EH (cell line): ENCODE measurements at regions not wholly inside any gene's neighbourhood (a gene's known extent, or its start where the extent isn't known, plus 50 kb on each side); places are given as distances from the start of the nearest gene placed in this dataset.
A peak's percentile ranks its signal among the peaks of the same experiment; 100 is the strongest.
"Not testable (repeated sequence)": the region's sequence is repeated elsewhere in the genome, so short reads cannot be mapped to it uniquely, and the experiment has no call there.

ENCODE experiments used
- DNase-seq: peaks from one replicate; pipeline ENCODE4 v3.0.0-alpha.2; 2015; ENCODE audit warnings: low read depth

DNA sequence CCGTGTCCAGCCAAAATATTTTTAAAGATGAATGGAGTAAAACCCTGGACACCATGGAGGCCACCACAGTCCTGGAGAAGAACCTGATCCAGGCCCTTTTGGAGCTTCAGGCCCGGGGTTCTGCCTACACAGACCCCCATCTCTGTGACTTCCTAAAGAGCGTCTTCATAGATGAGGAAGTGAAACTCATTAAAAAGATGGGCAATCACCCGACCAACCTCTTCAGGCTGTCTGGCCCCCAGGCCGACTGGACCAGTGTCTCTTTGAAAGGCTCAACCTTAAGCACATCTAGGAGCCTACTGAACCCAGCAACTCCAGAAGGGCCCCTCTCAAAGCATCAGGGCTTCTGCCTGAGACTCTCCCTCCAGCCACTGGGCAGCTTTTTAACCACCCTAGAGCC lies 107.9 kb upstream of the FAM174B start:
- DNase-seq: no peak

DNA sequence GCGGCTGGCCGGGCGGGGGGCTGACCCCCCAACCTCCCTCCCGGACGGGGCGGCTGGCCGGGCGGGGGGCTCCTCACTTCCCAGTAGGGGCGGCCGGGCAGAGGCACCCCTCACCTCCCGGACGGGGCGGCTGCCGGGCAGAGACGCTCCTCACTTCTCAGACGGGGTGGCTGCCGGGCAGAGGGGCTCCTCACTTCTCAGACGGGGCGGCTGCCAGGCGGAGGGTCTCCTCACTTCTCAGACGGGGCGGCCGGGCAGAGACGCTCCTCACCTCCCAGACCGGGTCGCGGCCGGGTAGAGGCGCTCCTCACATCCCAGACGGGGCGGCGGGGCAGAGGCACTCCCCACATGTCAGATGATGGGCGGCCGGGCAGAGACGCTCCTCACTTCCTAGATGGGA lies 112.6 kb upstream of the FAM174B start:
- not testable (repeated sequence) for DNase-seq

DNA sequence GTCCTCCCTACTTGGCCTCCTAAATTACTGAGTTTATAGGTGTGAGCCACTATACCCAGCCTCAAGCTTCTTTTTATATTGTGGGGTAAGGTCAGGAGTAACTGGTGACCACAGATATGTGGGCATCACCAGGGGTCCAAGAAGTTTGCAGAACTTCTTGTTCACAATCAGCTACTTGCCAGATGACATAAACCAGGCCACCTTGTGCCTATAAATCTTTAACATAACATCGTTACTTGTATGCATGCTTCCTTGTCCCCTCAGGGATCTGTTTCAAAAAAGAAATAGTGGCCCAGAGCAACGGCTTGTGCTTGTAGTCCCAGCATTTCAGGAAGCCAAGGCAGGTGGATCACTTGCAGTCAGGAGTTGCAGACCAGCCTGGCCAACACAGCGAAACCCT lies 115.1 kb upstream of the FAM174B start:
- DNase-seq: no peak

DNA sequence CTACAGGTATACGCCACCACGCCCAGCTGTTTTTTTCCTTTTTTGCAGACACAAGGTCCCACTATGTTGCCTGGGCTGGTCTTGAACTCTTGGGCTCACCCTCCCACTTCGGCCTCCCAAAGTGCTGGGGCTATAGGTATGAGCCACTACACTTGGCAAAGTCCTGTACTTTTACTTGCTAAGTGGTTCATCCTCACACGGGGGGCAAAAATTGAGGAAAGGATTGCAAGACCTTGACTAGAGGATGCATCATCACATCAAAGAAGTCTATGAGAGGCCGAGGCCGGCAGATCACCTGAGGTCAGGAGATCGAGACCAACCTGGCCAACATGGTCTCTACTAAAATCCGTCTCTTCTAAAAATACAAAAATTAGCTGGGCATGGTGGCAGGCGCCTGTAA lies 116.5 kb upstream of the FAM174B start:
- DNase-seq: no peak

DNA sequence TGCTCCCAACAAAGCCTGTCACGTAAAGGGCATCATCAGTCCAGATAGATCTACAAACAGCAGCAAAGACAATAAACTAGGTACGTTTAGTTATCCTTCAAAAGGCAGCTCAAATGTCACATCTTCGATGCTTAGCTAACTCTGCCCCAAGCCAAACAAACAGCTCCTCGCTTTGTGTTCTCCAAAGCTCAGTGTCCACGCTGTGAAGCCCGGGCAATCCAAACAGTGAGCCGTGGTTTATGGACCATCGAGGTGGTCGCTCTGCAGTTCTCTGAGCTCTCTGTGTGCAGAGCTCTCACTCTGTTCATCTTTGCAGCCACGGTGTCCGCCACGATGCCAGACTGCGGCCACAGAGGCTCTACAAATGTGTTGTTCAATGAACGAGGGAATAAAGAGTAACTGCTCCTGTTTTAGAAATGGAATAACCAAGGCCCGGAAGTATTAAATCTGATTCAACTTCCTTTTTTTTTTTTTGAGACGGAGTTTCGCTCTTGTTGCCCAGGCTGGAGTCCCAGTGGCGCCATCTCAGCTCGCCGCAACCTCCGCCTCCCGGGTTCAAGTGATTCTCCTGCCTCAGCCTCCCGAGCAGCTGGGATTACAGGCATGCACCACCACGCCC lies 117.2 kb upstream of the FAM174B start:
- DNase-seq: no peak

DNA sequence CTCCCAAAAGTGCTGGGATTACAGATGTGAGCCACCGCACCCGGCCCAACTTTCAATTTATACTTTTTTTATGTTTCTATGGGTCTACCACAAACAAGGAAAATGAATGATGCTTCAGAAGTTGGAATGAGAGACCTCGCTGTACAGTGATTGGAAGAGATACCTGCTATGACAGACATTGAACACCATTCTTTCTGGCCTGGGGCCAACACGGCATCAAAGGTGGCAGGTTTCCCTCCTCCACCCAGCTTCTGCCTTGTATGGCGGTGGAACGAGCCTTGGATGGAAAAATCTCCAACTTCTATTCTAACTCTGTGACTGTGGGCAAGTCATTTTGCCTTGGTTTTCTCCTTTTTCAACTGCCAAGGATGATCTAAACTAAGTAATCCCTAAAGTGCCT lies 117.8 kb upstream of the FAM174B start:
- DNase-seq: no peak

DNA sequence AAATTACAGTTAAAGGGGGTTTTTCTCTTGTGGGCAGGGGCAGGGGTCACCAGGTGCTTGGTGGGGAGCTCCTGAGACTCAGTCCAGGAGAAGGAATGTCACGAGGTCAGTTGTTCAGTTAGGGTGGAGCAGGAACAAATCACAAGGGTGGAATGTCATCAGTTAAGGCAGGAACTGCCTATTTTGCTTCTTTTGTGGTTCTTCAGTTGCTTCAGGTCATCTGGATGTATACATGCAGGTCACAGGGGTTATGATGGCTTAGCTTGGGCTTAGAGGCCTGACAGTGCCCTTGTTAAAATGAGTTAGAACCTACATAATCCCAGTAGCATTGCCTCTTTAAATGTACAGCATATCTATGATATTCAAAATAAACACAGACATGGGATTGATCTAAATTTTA lies 120.2 kb upstream of the CHD2 start:
- no peak for DNase-seq

DNA sequence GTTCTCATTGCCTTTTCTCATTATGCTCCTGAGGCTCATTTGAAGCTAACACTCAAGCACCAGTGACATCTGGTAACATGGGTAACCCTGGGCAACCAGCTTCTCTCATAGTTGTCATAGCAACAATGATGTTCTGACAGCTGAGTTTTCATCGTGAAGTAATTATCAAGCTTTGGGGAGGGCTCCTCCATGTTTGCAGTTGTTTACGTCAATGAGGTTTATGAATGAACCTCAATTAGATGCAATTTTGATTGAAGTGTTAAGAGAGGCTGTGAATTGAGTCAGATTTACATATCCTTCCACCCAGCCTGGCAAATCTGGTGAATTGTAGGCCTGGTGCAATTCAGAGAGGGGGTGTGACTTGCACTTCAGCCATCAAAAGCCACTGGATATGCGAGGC lies 119.3 kb upstream of the CHD2 start:
- no peak for DNase-seq

DNA sequence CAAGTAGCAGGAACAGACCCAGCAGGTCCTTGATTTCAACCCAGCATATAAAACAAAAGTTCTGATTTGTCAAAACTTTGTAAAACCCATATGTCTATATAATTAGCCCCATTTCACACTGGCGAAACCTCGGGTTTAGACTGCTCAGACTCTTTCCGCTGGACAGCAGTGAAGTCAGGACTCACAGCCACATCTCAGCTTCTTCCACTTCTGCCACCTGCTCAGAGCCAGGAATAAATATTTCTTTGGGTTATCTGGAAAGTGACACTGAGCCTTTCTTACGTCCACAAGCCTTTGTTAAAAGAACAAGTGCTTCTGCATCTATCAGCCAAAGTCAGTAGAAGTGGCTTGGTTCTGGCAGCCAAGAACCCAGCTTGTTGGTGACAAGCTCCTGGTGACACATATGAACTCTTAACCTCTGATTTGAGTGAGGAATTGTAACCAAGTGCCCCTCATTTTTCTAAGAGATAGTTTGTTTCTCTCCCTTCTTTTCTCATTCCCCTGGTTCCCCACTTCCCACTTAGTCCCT lies 118.1 kb upstream of the CHD2 start:
- DNase-seq: no peak

DNA sequence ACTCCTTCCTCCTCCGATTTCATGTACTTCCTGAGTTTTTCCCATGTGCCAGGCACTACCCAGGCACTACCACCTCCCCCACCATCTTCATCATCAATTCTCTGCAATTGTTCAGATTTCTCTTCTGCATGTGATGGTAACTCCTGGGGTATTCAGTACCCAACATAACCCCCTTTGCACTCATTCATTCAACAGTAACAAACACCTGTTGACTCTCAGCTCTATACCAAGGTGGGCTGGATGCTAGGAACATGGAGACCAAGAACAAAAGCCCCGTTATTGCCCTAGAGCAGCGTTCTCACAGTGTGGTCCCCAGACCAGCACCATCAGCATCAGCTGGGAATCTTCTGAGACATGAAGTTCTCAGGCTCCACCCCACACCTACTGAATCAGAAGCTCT lies 113.0 kb upstream of the CHD2 start:
- no peak for DNase-seq

DNA sequence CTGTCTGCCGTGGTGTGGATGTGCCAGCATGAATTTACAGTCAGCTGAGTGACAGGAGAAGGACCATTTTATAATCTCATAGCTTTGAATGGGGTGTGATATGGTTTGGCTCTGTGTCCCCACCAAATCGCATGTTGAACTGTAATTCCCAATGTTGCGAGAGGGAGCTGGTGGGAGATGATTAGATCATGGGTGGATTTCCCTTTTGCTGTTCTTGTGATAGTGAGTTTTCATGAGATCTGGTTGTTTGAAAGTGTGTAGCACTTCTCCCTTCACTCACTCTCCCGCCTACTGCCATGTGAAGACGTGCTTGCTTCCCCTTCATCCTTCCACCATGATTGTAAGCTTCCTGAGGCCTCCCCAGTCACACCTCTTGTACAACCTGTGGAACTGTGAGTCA lies 111.9 kb upstream of the CHD2 start:
- no peak for DNase-seq

DNA sequence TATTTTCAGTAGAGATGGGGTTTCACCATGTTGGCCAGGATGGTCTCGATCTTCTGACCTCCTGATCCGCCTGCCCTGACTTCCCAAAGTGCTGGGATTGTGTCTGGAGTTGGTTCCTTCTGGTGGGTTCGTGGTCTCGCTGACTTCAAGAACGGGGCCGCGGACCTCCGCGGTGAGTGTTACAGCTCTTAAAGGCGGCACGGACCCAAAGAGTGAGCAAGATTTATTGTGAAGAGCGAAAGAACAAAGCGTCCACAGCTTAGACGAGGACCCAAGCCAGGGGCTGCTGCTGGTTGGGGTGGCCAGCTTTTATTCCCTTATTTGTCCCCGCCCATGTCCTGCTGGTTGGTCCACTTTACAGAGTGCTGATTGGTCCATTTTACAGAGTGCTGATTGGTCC lies 111.3 kb upstream of the CHD2 start:
- DNase-seq: not testable (repeated sequence)

DNA sequence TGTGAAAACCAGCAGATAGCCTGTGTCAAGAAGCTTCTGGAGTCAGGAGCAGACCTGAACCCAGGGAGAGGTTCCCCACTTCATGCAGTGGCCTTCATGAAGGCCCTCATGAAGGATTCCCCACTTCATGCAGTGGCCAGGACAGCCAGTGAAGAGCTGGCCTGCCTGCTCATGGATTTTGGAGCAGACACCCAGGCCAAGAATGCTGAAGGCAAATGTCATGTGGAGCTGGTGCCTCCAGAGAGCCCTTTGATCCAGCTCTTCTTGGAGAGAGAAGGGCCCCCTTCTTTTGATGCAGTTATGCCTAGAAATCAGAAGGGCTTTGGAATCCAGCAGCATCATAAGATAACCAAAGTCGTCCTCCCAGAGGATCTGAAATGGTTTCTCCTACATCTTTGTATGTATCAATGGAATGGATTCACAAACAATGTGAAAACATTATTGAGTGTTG lies 103.9 kb upstream of the CHD2 start:
- no peak for DNase-seq

DNA sequence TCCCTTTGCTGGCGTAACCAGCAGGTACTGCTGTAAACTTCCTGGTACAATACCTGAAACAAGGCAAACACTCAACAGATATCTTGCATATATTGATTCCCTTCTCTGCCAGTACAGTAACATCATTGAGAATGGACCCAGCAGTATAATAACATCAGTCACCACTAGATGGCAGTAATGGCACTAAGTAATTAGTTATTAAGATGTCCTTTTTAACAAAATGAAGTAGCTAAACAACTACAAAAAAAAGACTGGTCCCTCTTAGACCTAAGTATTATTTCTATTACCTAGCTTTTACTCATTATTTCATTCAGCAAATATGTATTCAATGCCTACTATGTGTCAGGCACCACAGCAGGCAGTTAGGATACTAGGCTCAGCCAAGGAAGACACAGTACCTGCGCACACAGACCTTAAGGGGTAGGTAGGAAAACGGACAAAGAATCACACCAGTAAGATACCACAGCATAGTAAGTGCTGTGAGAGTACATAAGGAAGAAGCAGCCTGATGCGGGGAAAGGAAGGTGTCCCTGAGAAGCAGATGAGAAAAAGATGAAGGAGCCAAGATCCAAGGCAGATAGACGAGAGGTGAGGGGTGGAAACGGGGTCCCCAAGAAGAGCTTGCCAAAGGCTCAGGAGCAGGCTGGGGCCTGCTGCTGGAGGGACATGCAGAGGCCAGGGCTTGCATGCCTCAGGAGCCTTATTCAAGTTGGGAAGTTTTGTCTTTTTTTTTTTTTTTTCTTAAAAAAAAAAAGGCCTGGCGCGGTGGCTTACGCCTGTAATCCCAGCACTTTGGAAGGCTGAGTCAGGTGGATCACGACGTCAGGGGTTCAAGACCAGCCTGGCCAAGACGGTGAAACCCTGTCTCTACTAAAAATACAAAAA lies 102.7 kb upstream of the CHD2 start:
- peak; percentile 78 for DNase-seq

DNA sequence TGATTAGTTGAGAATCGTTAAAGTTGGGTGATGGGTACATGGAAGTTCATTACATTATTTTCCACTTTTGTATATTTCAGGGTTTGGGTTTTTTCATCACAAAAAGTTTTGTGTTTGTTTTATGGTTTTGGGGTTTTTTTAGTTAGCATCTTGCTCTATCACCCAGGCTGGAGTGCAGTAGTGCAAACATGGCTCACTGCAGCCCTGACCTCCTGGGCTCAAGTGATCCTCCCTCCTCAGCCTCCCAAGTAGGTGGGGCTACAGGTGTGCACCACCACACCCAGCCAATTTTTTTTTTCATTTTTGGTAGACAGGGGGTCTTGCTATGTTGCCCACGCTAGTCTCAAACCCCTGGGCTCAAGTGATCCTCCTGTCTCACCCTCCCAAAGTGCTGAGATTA lies 100.1 kb upstream of the CHD2 start:
- DNase-seq: no peak

DNA sequence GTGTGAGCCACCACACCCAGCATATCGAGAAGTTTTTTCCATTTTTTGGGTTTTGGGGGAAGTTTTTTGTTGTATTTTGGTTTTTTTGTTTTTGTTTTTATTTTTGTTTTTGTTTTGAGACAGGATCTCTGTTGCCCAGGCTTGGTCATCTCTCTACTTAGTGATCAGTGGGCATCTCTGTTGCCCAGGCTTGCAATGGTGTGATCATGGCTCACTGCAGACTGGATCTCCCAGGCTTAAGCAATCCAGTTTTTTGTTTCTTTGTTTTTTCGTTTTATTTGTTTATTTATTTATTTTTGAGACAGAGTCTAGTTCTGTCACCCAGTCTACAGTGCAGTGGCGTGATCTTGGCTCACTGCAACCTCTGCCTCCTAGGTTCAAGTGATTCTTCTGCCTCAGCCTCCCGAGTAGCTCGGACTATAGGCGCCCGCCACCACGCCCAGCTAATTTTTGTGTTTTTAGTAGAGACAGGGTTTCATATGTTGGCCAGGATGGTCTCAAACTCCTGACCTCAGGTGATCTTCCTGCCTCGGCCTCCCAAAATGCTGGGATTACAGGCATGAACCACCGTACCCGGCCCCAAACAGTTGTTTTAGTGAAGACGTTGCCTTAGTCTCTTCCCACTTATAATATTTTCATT lies 99.6 kb upstream of the CHD2 start:
- not testable (repeated sequence) for DNase-seq

DNA sequence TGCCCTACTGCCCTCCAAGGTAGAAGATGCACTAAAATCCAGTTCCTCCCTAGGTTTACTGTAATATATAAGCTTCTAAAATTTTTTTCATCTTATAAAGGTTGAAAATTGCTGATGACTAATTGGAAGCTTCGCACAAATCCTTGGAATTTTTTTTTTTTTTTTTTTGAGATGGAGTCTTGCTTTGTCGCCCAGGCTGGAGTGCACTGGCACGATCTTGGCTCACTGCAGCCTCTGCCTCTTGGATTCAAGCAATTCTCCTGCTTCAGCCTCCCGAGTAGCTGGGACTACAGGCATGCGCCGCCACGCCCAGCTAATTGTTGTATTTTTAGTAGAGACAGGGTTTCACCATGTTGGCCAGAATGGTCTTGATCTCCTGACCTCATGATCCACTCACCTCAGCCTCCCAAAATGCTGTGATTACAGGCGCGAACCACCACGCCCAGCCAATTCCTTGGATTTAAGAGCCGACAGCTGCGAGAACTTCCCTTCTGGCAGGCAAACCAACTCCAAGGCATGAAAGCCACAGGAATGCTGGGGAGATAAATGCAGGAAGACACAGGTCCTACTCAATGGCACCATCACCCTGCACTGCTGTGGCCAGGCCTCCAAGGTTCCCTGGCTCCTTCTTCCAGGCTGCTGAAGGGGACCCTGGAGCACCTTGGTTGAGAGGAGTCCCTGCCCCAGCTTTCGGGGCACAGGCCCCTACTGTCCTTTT lies 98.9 kb upstream of the CHD2 start:
- DNase-seq: peak; percentile 97

DNA sequence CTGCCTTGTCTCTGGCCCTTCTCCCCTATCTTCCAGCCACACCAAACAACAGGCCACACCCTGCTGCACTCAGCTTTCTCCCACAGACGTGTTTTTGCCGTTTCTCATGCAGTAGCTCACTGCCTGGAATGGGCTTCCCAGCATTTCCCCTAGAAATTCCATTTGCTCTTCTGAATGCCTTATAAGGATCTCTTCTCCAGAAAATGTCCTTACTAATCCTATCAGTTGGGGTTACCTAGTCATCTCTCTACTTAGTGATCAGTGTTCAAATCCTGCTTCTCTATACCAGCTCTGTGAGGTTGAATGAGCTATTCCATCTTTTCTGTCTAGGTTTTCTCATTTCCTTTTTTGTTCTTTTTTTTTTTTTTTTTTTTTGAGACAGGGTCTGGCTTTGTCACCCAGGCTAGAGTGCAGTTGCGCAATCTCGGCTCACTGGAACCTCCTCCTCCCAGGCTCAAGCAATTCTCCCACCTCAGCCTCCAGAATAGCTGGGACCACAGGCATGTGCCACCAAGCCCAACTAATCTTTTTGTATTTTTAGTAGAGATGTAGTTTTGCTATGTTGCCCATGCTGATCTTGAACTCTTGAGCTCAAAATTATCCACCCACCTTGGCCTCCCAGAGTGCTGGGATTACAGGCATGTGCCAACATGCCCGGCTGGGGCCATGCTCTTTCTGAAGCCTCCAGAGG lies 98.2 kb upstream of the CHD2 start:
- peak; percentile 98 for DNase-seq

DNA sequence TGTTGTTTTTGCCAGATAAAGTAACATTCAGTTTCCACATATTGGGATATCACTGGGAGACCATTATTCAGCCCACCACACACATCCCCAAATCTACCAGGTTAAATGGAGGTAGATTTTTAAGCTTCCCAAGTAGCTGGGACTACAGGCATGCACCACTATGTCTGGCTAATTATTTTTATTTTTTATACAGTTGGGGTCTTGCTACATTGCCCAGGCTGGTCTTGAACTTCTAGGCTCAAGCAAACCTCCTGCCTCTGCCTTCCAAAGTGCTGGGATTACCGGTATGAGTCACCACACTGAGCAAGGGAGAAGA lies 96.6 kb upstream of the CHD2 start:
- DNase-seq: no peak

DNA sequence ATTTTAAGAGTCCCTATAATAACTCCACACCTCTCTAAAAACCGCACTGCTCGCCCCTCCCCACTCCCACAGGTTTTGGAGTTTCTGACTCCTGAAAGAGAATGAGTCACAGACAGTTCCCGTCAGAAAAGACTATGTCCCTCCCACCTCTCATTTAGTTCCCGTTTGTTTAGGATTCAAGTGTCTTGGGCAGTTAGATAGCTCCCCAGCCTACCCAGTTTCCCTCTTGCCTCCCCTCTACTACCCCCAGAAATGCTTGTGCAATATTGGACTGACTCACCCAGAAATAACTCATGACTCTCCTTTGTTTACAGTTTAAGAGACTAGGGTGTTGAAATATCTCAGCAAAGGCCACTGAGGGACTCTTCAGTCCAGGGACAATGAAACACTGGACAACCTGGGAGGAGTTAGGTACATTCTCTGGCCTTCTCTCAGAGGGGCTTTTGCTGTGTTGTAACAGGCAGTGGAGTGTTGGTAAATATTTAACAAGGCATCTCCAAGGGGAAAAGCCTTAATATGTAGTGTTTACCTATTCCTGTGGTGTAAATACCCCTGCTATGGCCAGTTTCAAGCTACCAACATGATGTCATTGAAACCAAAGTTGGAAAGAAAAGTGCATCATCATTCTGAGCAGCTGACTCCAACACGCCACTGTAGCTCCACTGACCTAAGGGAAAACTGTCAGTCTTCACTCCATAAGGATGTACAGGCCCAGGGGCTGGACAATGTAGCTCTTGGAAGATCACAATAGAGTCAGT lies 96.1 kb upstream of the CHD2 start:
- DNase-seq: peak; percentile 100

DNA sequence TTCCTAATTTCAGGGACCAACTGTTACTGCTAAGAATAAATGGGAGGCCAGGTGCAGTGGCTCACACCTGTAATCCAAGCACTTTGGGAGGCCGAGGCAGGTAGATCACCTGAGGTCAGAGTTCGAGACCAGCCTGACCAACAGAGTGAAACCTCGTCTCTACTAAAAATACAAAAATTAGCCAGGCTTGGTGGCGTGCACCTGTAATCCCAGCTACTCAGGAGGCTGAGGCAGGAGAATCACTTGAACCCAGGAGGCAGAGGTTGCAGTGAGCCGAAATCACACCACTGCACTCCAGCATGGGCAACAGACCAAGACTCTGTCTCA lies 95.6 kb upstream of the CHD2 start:
- not testable (repeated sequence) for DNase-seq
